A673 (cell line): ENCODE measurements at regions not wholly inside any gene's neighbourhood (a gene's known extent, or its start where the extent isn't known, plus 50 kb on each side); places are given as distances from the start of the nearest gene placed in this dataset.

Source experiments
- BruUV-seq: library from RNA; stranded (reverse); fragments of 400-500 nt; replicated peaks from 2 replicates; lab custom pipeline; 2021; lab: Mats Ljungman, UMichigan
- CTCF ChIA-PET: fragments of 300-600 bp; sonication (Branson Sonifier 250); formaldehyde crosslinking; loops from one replicate; lab custom pipeline; 2022; ENCODE audit warnings: antibody characterized with exemption; lab: Charles Lee
- POLR2A ChIA-PET: fragments of 300-600 bp; sonication (Branson Sonifier 250); formaldehyde crosslinking; loops from one replicate; lab custom pipeline; 2022; ENCODE audit warnings: antibody characterized with exemption; ENCODE audit not compliant: low non-redundant PET; lab: Charles Lee
- DNase-seq: peaks from one replicate; pipeline ENCODE4 v3.0.0-alpha.2; 2015; ENCODE audit warnings: low spot score
- H3K27ac ChIP-seq: fragments of 200-600 bp; sonication (generic); 2 replicates; pipeline ENCODE4 v1.5.1; 2016; ENCODE audit warnings: mixed run types, low read depth, mild to moderate bottlenecking, mixed read lengths, antibody characterized with exemption, low read length; ENCODE audit not compliant: poor library complexity, severe bottlenecking
- H3K27me3 ChIP-seq: fragments of 200-600 bp; sonication (generic); replicated peaks from 2 replicates; pipeline ENCODE4 v1.6.1; 2017; ENCODE audit warnings: mixed run types, low read depth, mild to moderate bottlenecking, mixed read lengths, antibody characterized with exemption, low read length; ENCODE audit not compliant: insufficient read depth, poor library complexity
- H3K36me3 ChIP-seq: fragments of 200-600 bp; sonication (generic); 2 replicates; pipeline ENCODE4 v1.6.1; 2016; ENCODE audit warnings: mixed run types, mild to moderate bottlenecking, mixed read lengths, antibody characterized with exemption, low read length; ENCODE audit not compliant: insufficient read depth, poor library complexity, severe bottlenecking
- H3K4me1 ChIP-seq: fragments of 200-600 bp; sonication (generic); 2 replicates; pipeline ENCODE4 v1.6.1; 2017; ENCODE audit warnings: mixed run types, mild to moderate bottlenecking, mixed read lengths, antibody characterized with exemption, low read length; ENCODE audit not compliant: insufficient read depth, poor library complexity, severe bottlenecking
- H3K4me3 ChIP-seq: fragments of 200-600 bp; sonication (generic); 2 replicates; pipeline ENCODE4 v1.5.1; 2016; ENCODE audit warnings: low read depth, mixed run types, mild to moderate bottlenecking, mixed read lengths, low read length; ENCODE audit not compliant: poor library complexity, severe bottlenecking
- H3K9me3 ChIP-seq: fragments of 200-600 bp; sonication (generic); 2 replicates; pipeline ENCODE4 v1.6.1; 2016; ENCODE audit warnings: mixed run types, low read depth, mild to moderate bottlenecking, mixed read lengths, antibody characterized with exemption, low read length; ENCODE audit not compliant: poor library complexity, severe bottlenecking
- CTCF ChIP-seq: fragments of 300-800, 200-600 bp; sonication (generic); conservative IDR thresholded peaks from 2 replicates; pipeline ENCODE4 v1.5.1; 2017; ENCODE audit warnings: low read depth, mild to moderate bottlenecking, antibody characterized with exemption, low read length, moderate library complexity, mixed read lengths
- EZH2 ChIP-seq: fragments of 200-600 bp; sonication (generic); IDR thresholded peaks from 2 replicates; pipeline ENCODE4 v1.6.1; 2017; ENCODE audit warnings: borderline replicate concordance, low read depth, mild to moderate bottlenecking, mixed read lengths, antibody characterized with exemption, low read length; ENCODE audit not compliant: poor library complexity, severe bottlenecking
- intact Hi-C: fragments of 100-400 bp; cut with micrococcal nuclease; formaldehyde crosslinking; loops from one replicate; pipeline ENCODE4 v1.10.0; 2022; ENCODE audit not compliant: unreplicated experiment

- ChIA-PET POLR2A (no interaction called here), CTCF (no interaction called here)
- BruUV-seq, result no TSS peak
- intact Hi-C loops, result no loop called here
- peak; percentile 17 for DNase-seq
- Histone ChIP-seq H3K27me3 (no peaks in the 10 kb centered on the region), H3K27ac (no peak overlapping the region), H3K4me3 (no peak overlapping the region), H3K36me3 (no peaks in the 10 kb centered on the region), H3K9me3 (no peaks in the 10 kb centered on the region), H3K4me1 (peaks cover 38% of the 10 kb centered on the region)
- TF ChIP-seq EZH2 (no peak), CTCF (no peak)
Observed at GRCh38 chr9:28782630-28783029, 1209.3 kb upstream of the C9orf72 start.

- ChIA-PET CTCF (no interaction called here), POLR2A (no interaction called here)
- H3K27ac ChIP-seq, result no peak overlapping the region
- BruUV-seq, result no TSS peak
- H3K9me3 ChIP-seq, result no peaks in the 10 kb centered on the region
- H3K4me3 ChIP-seq, result no peak overlapping the region
- no peaks in the 10 kb centered on the region for H3K36me3 ChIP-seq
- no peaks in the 10 kb centered on the region for H3K4me1 ChIP-seq
- H3K27me3 ChIP-seq, result no peaks in the 10 kb centered on the region
- intact Hi-C loops, result no loop called here
- DNase-seq, result no peak
- no peak for TF ChIP-seq CTCF
- no peak for TF ChIP-seq EZH2
Observed at GRCh38 chr9:28792716-28793115, 1219.4 kb upstream of the C9orf72 start.

- no peak for TF ChIP-seq EZH2
- TF ChIP-seq CTCF, result no peak
- Histone ChIP-seq H3K4me3 (no peak overlapping the region), H3K36me3 (no peaks in the 10 kb centered on the region), H3K9me3 (no peaks in the 10 kb centered on the region), H3K4me1 (no peaks in the 10 kb centered on the region), H3K27ac (no peak overlapping the region), H3K27me3 (no peaks in the 10 kb centered on the region)
- ChIA-PET CTCF (no interaction called here), POLR2A (no interaction called here)
- DNase-seq, result no peak
- intact Hi-C loops, result no loop called here
- BruUV-seq, result no TSS peak
Observed at GRCh38 chr9:28799876-28800275, 1226.6 kb upstream of the C9orf72 start.
